ENCODE measurements at regions not wholly inside any gene's neighbourhood (a gene's known extent, or its start where the extent isn't known, plus 50 kb on each side); places are given as distances from the start of the nearest gene placed in this dataset.

DNA sequence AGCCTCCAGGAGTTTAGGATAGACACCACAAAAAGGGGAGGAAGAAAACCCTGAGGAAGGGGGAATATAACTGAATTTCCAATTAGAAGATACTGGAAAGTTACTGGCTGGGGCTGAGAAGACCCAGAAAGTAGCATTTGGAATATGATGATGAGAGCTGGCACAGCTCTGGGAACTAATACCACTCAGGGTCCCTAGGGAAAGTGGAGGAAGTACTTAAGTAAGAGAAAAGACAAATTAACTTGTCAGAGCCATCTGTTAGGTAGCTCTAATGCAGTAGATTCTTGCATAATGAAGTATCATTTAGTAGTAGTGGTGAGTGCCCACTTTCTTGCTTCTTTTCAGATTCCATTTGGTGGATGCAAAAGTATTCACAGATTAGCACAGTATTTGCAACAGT, 90.8 kb upstream of the TSPAN5 start:
- intact Hi-C loops (cut with micrococcal nuclease) = loop anchor here (10.0 kb wide), 2 partner anchors 604 to 716 kb away; partner anchors contain the start of gene STPG2
- BruUV-seq (replicated peaks) = no TSS peak
- Histone ChIP-seq H3K4me1 (ENCODE audit: control insufficient read depth in 1 of 2, insufficient read depth in 2 of 2, low read length in 2 of 2) (peaks cover 13 to 24% of the 10 kb centered on the region in 2 experiments), H3K4me2 (ENCODE audit: low read length) (no peak overlapping the region), H2AFZ (ENCODE audit: low read depth, low read length, poor library complexity, severe bottlenecking) (no peak overlapping the region), H4K20me1 (ENCODE audit: insufficient read depth) (no peaks in the 10 kb centered on the region), H3K9ac (ENCODE audit: low read length) (no peak overlapping the region), H3K9me2 (ENCODE audit: insufficient read depth) (no peaks in the 10 kb centered on the region), H3K36me3 (ENCODE audit: control insufficient read depth in 1 of 2, insufficient read depth in 2 of 2, low read length in 2 of 2) (no peaks in the 10 kb centered on the region), H3K9me3 (ENCODE audit: control insufficient read depth in 1 of 2, insufficient read depth in 1 of 2, low read depth in 1 of 2, low read length in 2 of 2) (no peaks in the 10 kb centered on the region), H3K27me3 (ENCODE audit: insufficient read depth, low read length) (no peaks in the 10 kb centered on the region), H3K79me2 (ENCODE audit: insufficient read depth, low read length) (no peaks in the 10 kb centered on the region), H3K4me3 (replicated peaks in 1 of 2; ENCODE audit: low read depth in 1 of 2, low read length in 2 of 2) (no peak overlapping the region), H3K27ac (ENCODE audit: low read depth, low read length) (no peak overlapping the region)
- TF ChIP-seq TCF7L2 (IDR thresholded peaks at IDR 0.05; ENCODE audit: borderline replicate concordance, extremely low read depth, insufficient read depth, insufficient read length) = no peak
- TF ChIP-seq, protein P1, sequence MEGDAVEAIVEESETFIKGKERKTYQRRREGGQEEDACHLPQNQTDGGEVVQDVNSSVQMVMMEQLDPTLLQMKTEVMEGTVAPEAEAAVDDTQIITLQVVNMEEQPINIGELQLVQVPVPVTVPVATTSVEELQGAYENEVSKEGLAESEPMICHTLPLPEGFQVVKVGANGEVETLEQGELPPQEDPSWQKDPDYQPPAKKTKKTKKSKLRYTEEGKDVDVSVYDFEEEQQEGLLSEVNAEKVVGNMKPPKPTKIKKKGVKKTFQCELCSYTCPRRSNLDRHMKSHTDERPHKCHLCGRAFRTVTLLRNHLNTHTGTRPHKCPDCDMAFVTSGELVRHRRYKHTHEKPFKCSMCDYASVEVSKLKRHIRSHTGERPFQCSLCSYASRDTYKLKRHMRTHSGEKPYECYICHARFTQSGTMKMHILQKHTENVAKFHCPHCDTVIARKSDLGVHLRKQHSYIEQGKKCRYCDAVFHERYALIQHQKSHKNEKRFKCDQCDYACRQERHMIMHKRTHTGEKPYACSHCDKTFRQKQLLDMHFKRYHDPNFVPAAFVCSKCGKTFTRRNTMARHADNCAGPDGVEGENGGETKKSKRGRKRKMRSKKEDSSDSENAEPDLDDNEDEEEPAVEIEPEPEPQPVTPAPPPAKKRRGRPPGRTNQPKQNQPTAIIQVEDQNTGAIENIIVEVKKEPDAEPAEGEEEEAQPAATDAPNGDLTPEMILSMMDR (IDR thresholded peaks at IDR 0.05 in 2 of 3, conservative IDR thresholded peaks at IDR 0.05 in 1 of 3; ENCODE audit: borderline replicate concordance in 1 of 3, insufficient read depth in 1 of 3, low read depth in 2 of 3, low read length in 2 of 3) = no peak
- no peak for TF ChIP-seq ZNF274 (IDR thresholded peaks at IDR 0.05; ENCODE audit: low read depth, low read length)
- no peak for TF ChIP-seq SRF (IDR thresholded peaks at IDR 0.05; ENCODE audit: low read depth)
- no peak for TF ChIP-seq POLR2A (IDR thresholded peaks at IDR 0.05; ENCODE audit: borderline replicate concordance, extremely low read depth, insufficient read depth, insufficient read length)
- TF ChIP-seq EZH2 (IDR thresholded peaks at IDR 0.05) = no peak
- ChIA-PET CTCF (interaction anchor here (1.0 kb wide), 1 partner anchor 307 kb away, joined by 3 read pairs; no protein-coding TSS in a partner anchor), RAD21 (ENCODE audit: low non-redundant PET in 1 of 2, low total read pairs in 2 of 2, uncharacterized antibody in 2 of 2, unreplicated experiment in 2 of 2) (no interaction called here), POLR2A (no interaction called here)
- DNase-seq (ENCODE audit: low read depth, low spot score) = no peak
- no peak for ATAC-seq

DNA sequence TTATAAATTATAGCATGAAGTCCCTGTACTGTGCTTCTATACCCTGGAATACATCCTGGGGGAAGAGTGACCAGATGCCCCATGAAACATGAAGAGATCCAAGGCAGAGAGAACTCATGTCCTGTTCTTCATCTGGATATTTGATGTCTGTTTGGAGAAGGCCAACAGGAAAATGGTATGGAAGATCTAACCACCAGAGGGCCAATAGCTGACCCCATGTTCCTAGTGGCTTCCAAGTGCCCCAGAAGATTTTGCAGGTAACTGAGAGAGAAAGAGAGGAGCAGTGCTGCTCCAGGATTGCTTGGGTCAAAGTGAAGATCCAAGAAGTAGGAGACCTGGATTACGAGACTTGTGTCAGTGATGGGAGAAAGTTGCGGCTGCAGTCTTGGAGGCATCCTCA, 90.2 kb upstream of the TSPAN5 start:
- Histone ChIP-seq H4K20me1 (ENCODE audit: insufficient read depth) (no peaks in the 10 kb centered on the region), H3K9me2 (ENCODE audit: insufficient read depth) (no peaks in the 10 kb centered on the region), H3K36me3 (ENCODE audit: control insufficient read depth in 1 of 2, insufficient read depth in 2 of 2, low read length in 2 of 2) (no peaks in the 10 kb centered on the region), H3K4me2 (ENCODE audit: low read length) (no peak overlapping the region), H2AFZ (ENCODE audit: low read depth, low read length, poor library complexity, severe bottlenecking) (no peak overlapping the region), H3K4me1 (ENCODE audit: control insufficient read depth in 1 of 2, insufficient read depth in 2 of 2, low read length in 2 of 2) (peaks cover 13 to 24% of the 10 kb centered on the region in 2 experiments), H3K4me3 (replicated peaks in 1 of 2; ENCODE audit: low read depth in 1 of 2, low read length in 2 of 2) (no peak overlapping the region), H3K9me3 (ENCODE audit: control insufficient read depth in 1 of 2, insufficient read depth in 1 of 2, low read depth in 1 of 2, low read length in 2 of 2) (no peaks in the 10 kb centered on the region), H3K27ac (ENCODE audit: low read depth, low read length) (no peak overlapping the region), H3K9ac (ENCODE audit: low read length) (no peak overlapping the region), H3K27me3 (ENCODE audit: insufficient read depth, low read length) (no peaks in the 10 kb centered on the region), H3K79me2 (ENCODE audit: insufficient read depth, low read length) (no peaks in the 10 kb centered on the region)
- no TSS peak for BruUV-seq (replicated peaks)
- ATAC-seq (no peak), DNase-seq (ENCODE audit: low read depth, low spot score) (no peak)
- no peak for TF ChIP-seq RAD21 (IDR thresholded peaks at IDR 0.05; ENCODE audit: low read depth)
- no peak for TF ChIP-seq EZH2phosphoT487 (IDR thresholded peaks at IDR 0.05; ENCODE audit: borderline replicate concordance)
- TF ChIP-seq, protein P2, sequence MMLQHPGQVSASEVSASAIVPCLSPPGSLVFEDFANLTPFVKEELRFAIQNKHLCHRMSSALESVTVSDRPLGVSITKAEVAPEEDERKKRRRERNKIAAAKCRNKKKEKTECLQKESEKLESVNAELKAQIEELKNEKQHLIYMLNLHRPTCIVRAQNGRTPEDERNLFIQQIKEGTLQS (IDR thresholded peaks at IDR 0.05) = no peak
- TF ChIP-seq ZFX (IDR thresholded peaks at IDR 0.05) = no peak
- TF ChIP-seq YY1 (IDR thresholded peaks at IDR 0.05; ENCODE audit: extremely low read depth, insufficient replicate concordance, low read depth, low read length) = no peak
- TF ChIP-seq SRF (IDR thresholded peaks at IDR 0.05; ENCODE audit: low read depth) = no peak
- TF ChIP-seq EZH2 (IDR thresholded peaks at IDR 0.05) = no peak
- TF ChIP-seq, protein P1 (IDR thresholded peaks at IDR 0.05 in 2 of 3, conservative IDR thresholded peaks at IDR 0.05 in 1 of 3; ENCODE audit: borderline replicate concordance in 1 of 3, insufficient read depth in 1 of 3, low read depth in 2 of 3, low read length in 2 of 3) = peak in 2 of 3 experiments; percentile 18 to 32; a peak in 3 of 6 replicates
- intact Hi-C loops (cut with micrococcal nuclease) = loop anchor here (10.0 kb wide), 2 partner anchors 604 to 716 kb away; partner anchors contain the start of gene STPG2
- POLR2A ChIA-PET = interaction anchor here (0.9 kb wide), 1 partner anchor 95 kb away, joined by 3 read pairs; no protein-coding TSS in a partner anchor
- CTCF ChIA-PET = interaction anchor here (0.8 to 1.5 kb wide), 4 partner anchors 30 to 715 kb away, joined by 3 to 4 read pairs (median 4); no protein-coding TSS in a partner anchor
- RAD21 ChIA-PET (ENCODE audit: low non-redundant PET in 1 of 2, low total read pairs in 2 of 2, uncharacterized antibody in 2 of 2, unreplicated experiment in 2 of 2) = no interaction called here

Measured in HCT116 (cell line).